MM.1S (cell line): ENCODE measurements at regions not wholly inside any gene's neighbourhood (a gene's known extent, or its start where the extent isn't known, plus 50 kb on each side); places are given as distances from the start of the nearest gene placed in this dataset.

Experiments used
- DNase-seq: peaks from one replicate; pipeline ENCODE4 v3.0.0-alpha.2; 2015
- H2AFZ ChIP-seq: fragments of 300-600 bp; sonication (generic); 2 replicates; pipeline ENCODE4 v1.6.0; 2016; ENCODE audit warnings: antibody characterized with exemption, low read length
- H3F3A ChIP-seq: fragments of 300-600 bp; sonication (generic); 2 replicates; pipeline ENCODE4 v1.6.1; 2016; ENCODE audit warnings: mild to moderate bottlenecking, antibody characterized with exemption, low read length, moderate library complexity, mixed read lengths; ENCODE audit not compliant: insufficient read depth
- H3K27ac ChIP-seq: fragments of 300-600 bp; sonication (generic); 2 replicates; pipeline ENCODE4 v1.5.1; 2016; ENCODE audit warnings: mild to moderate bottlenecking, low read length
- H3K27me3 ChIP-seq: fragments of 300-600 bp; sonication (generic); replicated peaks from 2 replicates; pipeline ENCODE4 v1.6.0; 2016; ENCODE audit warnings: low read length; ENCODE audit not compliant: insufficient read depth
- H3K36me3 ChIP-seq: fragments of 300-600 bp; sonication (generic); replicated peaks from 2 replicates; pipeline ENCODE4 v1.6.1; 2016; ENCODE audit warnings: mild to moderate bottlenecking, low read length, mixed read lengths; ENCODE audit not compliant: insufficient read depth
- H3K4me1 ChIP-seq: fragments of 300-600 bp; sonication (generic); 2 replicates; pipeline ENCODE4 v1.6.1; 2016; ENCODE audit warnings: low read length, mixed read lengths
- H3K4me2 ChIP-seq: fragments of 300-600 bp; sonication (generic); 2 replicates; pipeline ENCODE4 v1.6.0; 2016; ENCODE audit warnings: low read depth, low read length
- H3K4me3 ChIP-seq: fragments of 300-600 bp; sonication (generic); 2 replicates; pipeline ENCODE4 v1.5.1; 2016; ENCODE audit warnings: low read length, mixed read lengths
- H3K79me2 ChIP-seq: fragments of 300-600 bp; sonication (generic); 2 replicates; pipeline ENCODE4 v1.6.1; 2016; ENCODE audit warnings: mixed run types, low read length, mixed read lengths
- H3K9ac ChIP-seq: fragments of 300-600 bp; sonication (generic); 2 replicates; pipeline ENCODE4 v1.6.1; 2016; ENCODE audit warnings: low read length, mixed read lengths
- H3K9me2 ChIP-seq: fragments of 300-600 bp; sonication (generic); replicated peaks from 2 replicates; pipeline ENCODE4 v1.6.1; 2016; ENCODE audit warnings: mild to moderate bottlenecking, low read length, mixed read lengths; ENCODE audit not compliant: insufficient read depth
- H3K9me3 ChIP-seq: fragments of 300-600 bp; sonication (generic); replicated peaks from 2 replicates; pipeline ENCODE4 v1.6.1; 2016; ENCODE audit warnings: mild to moderate bottlenecking, low read length, mixed read lengths; ENCODE audit not compliant: insufficient read depth
- H4K20me1 ChIP-seq: fragments of 300-600 bp; sonication (generic); 2 replicates; pipeline ENCODE4 v1.6.1; 2016; ENCODE audit warnings: mild to moderate bottlenecking, low read length, moderate library complexity, mixed read lengths; ENCODE audit not compliant: insufficient read depth
- EZH2 ChIP-seq: fragments of 300-600 bp; sonication (generic); optimal IDR thresholded peaks from 2 replicates; pipeline ENCODE3; 2017; ENCODE audit warnings: low read depth, mild to moderate bottlenecking, antibody characterized with exemption, low read length, mixed read lengths
- EZH2phosphoT487 ChIP-seq: fragments of 300-600 bp; sonication (generic); IDR thresholded peaks from 2 replicates; pipeline ENCODE4 v1.6.1; 2018; ENCODE audit warnings: antibody characterized with exemption, low read length
- TF ChIP-seq, protein P1 (sequence below): fragments of 300-600 bp; sonication (generic); IDR thresholded peaks from 2 replicates; pipeline ENCODE4 v1.5.1; 2016; ENCODE audit warnings: antibody characterized with exemption, low read length, mixed read lengths

DNA sequence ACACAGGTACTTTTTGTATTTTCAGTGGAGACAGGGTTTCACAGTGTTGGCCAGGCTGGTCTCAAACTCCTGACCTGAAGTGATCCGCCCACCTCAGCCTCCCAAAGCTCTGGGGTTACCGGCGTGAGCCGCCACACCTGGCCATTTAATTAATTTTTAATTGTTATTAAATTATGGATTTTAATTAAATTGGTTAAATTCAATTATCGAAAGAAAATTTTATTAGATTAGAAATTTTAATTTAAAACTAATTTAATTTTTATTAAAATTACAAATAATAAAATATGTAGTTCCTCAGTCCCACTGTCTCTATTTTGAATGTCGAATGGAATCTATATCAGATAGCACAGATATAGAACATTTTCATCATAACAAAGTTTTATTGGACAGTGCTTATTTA, 416.5 kb downstream of the GABRG2 start:
- H3K27me3 ChIP-seq, result no peaks in the 10 kb centered on the region
- no peaks in the 10 kb centered on the region for H3K36me3 ChIP-seq
- TF ChIP-seq, protein P1, sequence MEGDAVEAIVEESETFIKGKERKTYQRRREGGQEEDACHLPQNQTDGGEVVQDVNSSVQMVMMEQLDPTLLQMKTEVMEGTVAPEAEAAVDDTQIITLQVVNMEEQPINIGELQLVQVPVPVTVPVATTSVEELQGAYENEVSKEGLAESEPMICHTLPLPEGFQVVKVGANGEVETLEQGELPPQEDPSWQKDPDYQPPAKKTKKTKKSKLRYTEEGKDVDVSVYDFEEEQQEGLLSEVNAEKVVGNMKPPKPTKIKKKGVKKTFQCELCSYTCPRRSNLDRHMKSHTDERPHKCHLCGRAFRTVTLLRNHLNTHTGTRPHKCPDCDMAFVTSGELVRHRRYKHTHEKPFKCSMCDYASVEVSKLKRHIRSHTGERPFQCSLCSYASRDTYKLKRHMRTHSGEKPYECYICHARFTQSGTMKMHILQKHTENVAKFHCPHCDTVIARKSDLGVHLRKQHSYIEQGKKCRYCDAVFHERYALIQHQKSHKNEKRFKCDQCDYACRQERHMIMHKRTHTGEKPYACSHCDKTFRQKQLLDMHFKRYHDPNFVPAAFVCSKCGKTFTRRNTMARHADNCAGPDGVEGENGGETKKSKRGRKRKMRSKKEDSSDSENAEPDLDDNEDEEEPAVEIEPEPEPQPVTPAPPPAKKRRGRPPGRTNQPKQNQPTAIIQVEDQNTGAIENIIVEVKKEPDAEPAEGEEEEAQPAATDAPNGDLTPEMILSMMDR, result no peak
- TF ChIP-seq EZH2 (no peak), EZH2phosphoT487 (no peak)
- H3K9me2 ChIP-seq, result no peaks in the 10 kb centered on the region
- no peaks in the 10 kb centered on the region for H3F3A ChIP-seq
- H3K79me2 ChIP-seq, result no peaks in the 10 kb centered on the region
- no peaks in the 10 kb centered on the region for H3K9me3 ChIP-seq
- DNase-seq, result no peak
- no peak overlapping the region for H3K4me3 ChIP-seq
- no peak overlapping the region for H2AFZ ChIP-seq
- H4K20me1 ChIP-seq, result no peaks in the 10 kb centered on the region
- no peak overlapping the region for H3K27ac ChIP-seq
- no peak overlapping the region for H3K4me2 ChIP-seq
- no peak overlapping the region for H3K9ac ChIP-seq
- no peaks in the 10 kb centered on the region for H3K4me1 ChIP-seq

DNA sequence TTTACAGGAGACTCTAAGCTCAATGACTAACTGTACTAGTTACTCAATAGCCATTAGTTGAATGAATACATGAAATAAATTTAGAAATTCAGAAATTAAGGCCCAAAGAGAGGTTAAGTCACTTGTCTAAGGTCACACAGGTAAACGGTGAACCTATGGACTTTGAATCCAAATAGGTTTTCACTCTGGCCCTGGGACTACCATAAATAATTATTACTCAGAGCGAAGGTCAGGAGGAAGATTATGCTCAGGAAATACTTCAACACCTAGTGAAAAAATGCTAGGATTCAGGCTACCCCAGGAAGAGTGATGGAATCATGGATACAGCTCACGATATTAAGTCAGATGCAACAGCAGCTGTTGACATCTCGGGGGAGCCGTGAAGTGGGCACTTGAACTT, 417.4 kb downstream of the GABRG2 start:
- no peaks in the 10 kb centered on the region for H3K36me3 ChIP-seq
- H3K9me2 ChIP-seq, result no peaks in the 10 kb centered on the region
- no peaks in the 10 kb centered on the region for H3K9me3 ChIP-seq
- H3K4me1 ChIP-seq, result no peaks in the 10 kb centered on the region
- no peaks in the 10 kb centered on the region for H3K79me2 ChIP-seq
- no peak overlapping the region for H3K4me2 ChIP-seq
- H3K27me3 ChIP-seq, result no peaks in the 10 kb centered on the region
- TF ChIP-seq, protein P1, result no peak
- TF ChIP-seq EZH2, result no peak
- no peak for TF ChIP-seq EZH2phosphoT487
- no peak overlapping the region for H3K9ac ChIP-seq
- no peak overlapping the region for H3K27ac ChIP-seq
- H2AFZ ChIP-seq, result no peak overlapping the region
- H4K20me1 ChIP-seq, result no peaks in the 10 kb centered on the region
- no peak overlapping the region for H3K4me3 ChIP-seq
- no peaks in the 10 kb centered on the region for H3F3A ChIP-seq
- DNase-seq, result no peak

DNA sequence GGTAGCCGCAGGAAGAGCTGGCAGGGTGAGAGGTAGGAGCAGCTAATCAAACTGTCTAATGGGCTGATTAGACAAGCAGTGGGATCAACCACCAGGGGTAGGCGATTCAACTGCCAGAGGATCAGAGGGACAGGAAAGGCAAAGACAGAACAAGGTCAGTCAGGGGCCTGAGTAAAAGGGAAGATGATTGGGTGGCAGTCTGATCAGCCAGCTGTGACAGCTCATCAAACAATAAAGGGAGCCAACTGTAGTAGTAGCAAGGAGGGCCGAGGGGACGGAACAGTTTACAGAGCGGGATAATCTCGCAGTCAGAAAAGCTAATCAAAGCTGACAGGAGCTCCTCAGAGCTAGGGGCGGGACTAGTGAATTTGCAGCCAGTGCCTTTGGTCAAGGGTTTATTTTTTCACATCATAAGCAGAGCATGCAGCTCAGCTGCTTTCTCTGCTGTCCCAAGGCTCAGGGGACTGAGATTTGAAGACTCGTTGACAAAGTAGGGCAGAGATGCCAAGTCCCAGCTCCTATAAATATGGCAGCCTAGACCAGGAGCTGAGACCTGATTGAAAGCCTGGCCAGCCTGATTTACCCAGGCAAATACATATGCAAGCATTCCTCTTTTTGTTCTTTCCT, 418.2 kb downstream of the GABRG2 start:
- H3K4me1 ChIP-seq, result no peaks in the 10 kb centered on the region
- TF ChIP-seq EZH2phosphoT487 (no peak), EZH2 (no peak)
- TF ChIP-seq, protein P1, result no peak
- H2AFZ ChIP-seq, result no peak overlapping the region

More for the DNA sequence above, 418.2 kb downstream of the GABRG2 start:
- Histone ChIP-seq H3K4me2 (no peak overlapping the region), H3K36me3 (no peaks in the 10 kb centered on the region), H3K9me2 (no peaks in the 10 kb centered on the region), H3K79me2 (no peaks in the 10 kb centered on the region), H3K4me3 (no peak overlapping the region), H4K20me1 (no peaks in the 10 kb centered on the region), H3K27ac (no peak overlapping the region), H3K9ac (no peak overlapping the region), H3F3A (no peaks in the 10 kb centered on the region), H3K27me3 (no peaks in the 10 kb centered on the region), H3K9me3 (no peaks in the 10 kb centered on the region)
- no peak for DNase-seq
